Keratinocyte (primary cell): ENCODE measurements at regions not wholly inside any gene's neighbourhood (a gene's known extent, or its start where the extent isn't known, plus 50 kb on each side); places are given as distances from the start of the nearest gene placed in this dataset.

Experiments
- DNase-seq: peaks from one replicate; pipeline ENCODE4 v3.0.0-alpha.2; 2011; ENCODE audit warnings: low read depth, missing footprints, low spot score
- FAIRE-seq: peaks from 2 replicates; lab custom pipeline; 2011; peaks lifted over from hg19 to GRCh38; lab: Jason Lieb, UNC
- H2AFZ ChIP-seq: 2 replicates; pipeline ENCODE4 v1.6.0; 2012; ENCODE audit warnings: low read length, control low read depth, inconsistent platforms; ENCODE audit not compliant: control insufficient read depth
- H3K27ac ChIP-seq: 2 replicates; pipeline ENCODE4 v1.5.1; 2011; ENCODE audit warnings: low read length; ENCODE audit not compliant: control insufficient read depth, insufficient read depth
- H3K27me3 ChIP-seq: 3 replicates; pipeline ENCODE4 v1.6.0; 2011; ENCODE audit warnings: low read length; ENCODE audit not compliant: control insufficient read depth, insufficient read depth; ENCODE audit errors: extremely low read depth
- H3K36me3 ChIP-seq, 2 experiments: 2 replicates in 1 of 2; 3 replicates in 1 of 2; pipeline ENCODE4 v1.5.1; 2011; ENCODE audit warnings: low read length in 2 of 2, mild to moderate bottlenecking in 1 of 2; ENCODE audit not compliant: control insufficient read depth in 2 of 2, insufficient read depth in 2 of 2; ENCODE audit errors: extremely low read depth in 1 of 2
- H3K4me1 ChIP-seq: 3 replicates; pipeline ENCODE4 v1.5.1; 2011; ENCODE audit warnings: low read length; ENCODE audit not compliant: control insufficient read depth, insufficient read depth; ENCODE audit errors: extremely low read depth
- H3K4me2 ChIP-seq: 3 replicates; pipeline ENCODE4 v1.6.0; 2011; ENCODE audit warnings: low read depth, low read length; ENCODE audit not compliant: control insufficient read depth, insufficient read depth; ENCODE audit errors: extremely low read depth
- H3K4me3 ChIP-seq, 3 experiments: fragments of 200-600 bp in 1 of 3; sonication (generic) in 1 of 3; 2 replicates in 2 of 3; 3 replicates in 1 of 3; pipeline ENCODE4 v1.5.1; 2011 to 2016; ENCODE audit warnings: low read length in 3 of 3, mild to moderate bottlenecking in 3 of 3, control low read depth in 2 of 3, inconsistent platforms in 1 of 3, low read depth in 1 of 3, mixed read lengths in 1 of 3, mixed run types in 1 of 3, moderate library complexity in 1 of 3; ENCODE audit not compliant: control insufficient read depth in 2 of 3, insufficient read depth in 2 of 3; ENCODE audit errors: extremely low read depth in 1 of 3
- H3K79me2 ChIP-seq: 2 replicates; pipeline ENCODE4 v1.6.0; 2012; ENCODE audit warnings: low read length; ENCODE audit not compliant: control insufficient read depth, insufficient read depth
- H3K9ac ChIP-seq: 3 replicates; pipeline ENCODE4 v1.6.0; 2011; ENCODE audit warnings: low read length; ENCODE audit not compliant: control insufficient read depth, insufficient read depth; ENCODE audit errors: extremely low read depth
- H3K9me1 ChIP-seq: 3 replicates; pipeline ENCODE4 v1.6.0; 2011; ENCODE audit warnings: low read length; ENCODE audit not compliant: control insufficient read depth, insufficient read depth; ENCODE audit errors: extremely low read depth
- H3K9me3 ChIP-seq: 2 replicates; pipeline ENCODE4 v1.5.1; 2012; ENCODE audit warnings: low read depth, low read length; ENCODE audit not compliant: control insufficient read depth
- H4K20me1 ChIP-seq: 3 replicates; pipeline ENCODE4 v1.6.0; 2011; ENCODE audit warnings: low read length; ENCODE audit not compliant: control insufficient read depth, insufficient read depth; ENCODE audit errors: extremely low read depth
- EZH2 ChIP-seq: IDR thresholded peaks from one replicate; pipeline ENCODE4 v1.6.1; 2012; ENCODE audit warnings: inconsistent platforms, mild to moderate bottlenecking, low read length, moderate library complexity
- dilution Hi-C: fragments of 300-500 bp; cut with MboI; formaldehyde crosslinking; loops from one replicate; pipeline ENCODE4 v1.7.0; 2020; ENCODE audit warnings: low sequenced_read_pairs; ENCODE audit not compliant: extremely low pct_ligation_motif_present
- TF ChIP-seq, protein P1 (sequence below), 3 experiments: IDR thresholded peaks in 1 of 3; conservative IDR thresholded peaks in 1 of 3; optimal IDR thresholded peaks in 1 of 3; 2 replicates in 2 of 3; 3 replicates in 1 of 3; pipeline versions ENCODE3 to v1.5.1; 2011; ENCODE audit warnings: low read length in 3 of 3, mild to moderate bottlenecking in 3 of 3, moderate library complexity in 2 of 3, control low read depth in 1 of 3, inconsistent platforms in 1 of 3; ENCODE audit not compliant: insufficient read depth in 2 of 3; ENCODE audit errors: extremely low read depth in 1 of 3

GRCh38 chr6:95143408-95144180, 433.7 kb upstream of the MANEA start:
- Histone ChIP-seq H3K4me3 (no peak overlapping the region), H3K27me3 (no peaks in the 10 kb centered on the region), H2AFZ (no peak overlapping the region), H3K9ac (no peak overlapping the region), H3K9me3 (no peaks in the 10 kb centered on the region), H3K4me2 (no peak overlapping the region), H3K4me1 (no peaks in the 10 kb centered on the region), H3K36me3 (no peaks in the 10 kb centered on the region), H3K79me2 (no peaks in the 10 kb centered on the region), H3K27ac (no peak overlapping the region), H3K9me1 (no peaks in the 10 kb centered on the region), H4K20me1 (no peaks in the 10 kb centered on the region)
- no peak for DNase-seq
- dilution Hi-C loops, result no loop called here
- no peak for FAIRE-seq
- TF ChIP-seq, protein P1, sequence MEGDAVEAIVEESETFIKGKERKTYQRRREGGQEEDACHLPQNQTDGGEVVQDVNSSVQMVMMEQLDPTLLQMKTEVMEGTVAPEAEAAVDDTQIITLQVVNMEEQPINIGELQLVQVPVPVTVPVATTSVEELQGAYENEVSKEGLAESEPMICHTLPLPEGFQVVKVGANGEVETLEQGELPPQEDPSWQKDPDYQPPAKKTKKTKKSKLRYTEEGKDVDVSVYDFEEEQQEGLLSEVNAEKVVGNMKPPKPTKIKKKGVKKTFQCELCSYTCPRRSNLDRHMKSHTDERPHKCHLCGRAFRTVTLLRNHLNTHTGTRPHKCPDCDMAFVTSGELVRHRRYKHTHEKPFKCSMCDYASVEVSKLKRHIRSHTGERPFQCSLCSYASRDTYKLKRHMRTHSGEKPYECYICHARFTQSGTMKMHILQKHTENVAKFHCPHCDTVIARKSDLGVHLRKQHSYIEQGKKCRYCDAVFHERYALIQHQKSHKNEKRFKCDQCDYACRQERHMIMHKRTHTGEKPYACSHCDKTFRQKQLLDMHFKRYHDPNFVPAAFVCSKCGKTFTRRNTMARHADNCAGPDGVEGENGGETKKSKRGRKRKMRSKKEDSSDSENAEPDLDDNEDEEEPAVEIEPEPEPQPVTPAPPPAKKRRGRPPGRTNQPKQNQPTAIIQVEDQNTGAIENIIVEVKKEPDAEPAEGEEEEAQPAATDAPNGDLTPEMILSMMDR (optimal IDR thresholded peaks at IDR 0.05 in 1 of 3, IDR thresholded peaks at IDR 0.05 in 1 of 3, conservative IDR thresholded peaks at IDR 0.05 in 1 of 3; ENCODE audit: extremely low read depth in 1 of 3, insufficient read depth in 2 of 3, low read length in 3 of 3), result no peak
- TF ChIP-seq EZH2, result no peak

DNA sequence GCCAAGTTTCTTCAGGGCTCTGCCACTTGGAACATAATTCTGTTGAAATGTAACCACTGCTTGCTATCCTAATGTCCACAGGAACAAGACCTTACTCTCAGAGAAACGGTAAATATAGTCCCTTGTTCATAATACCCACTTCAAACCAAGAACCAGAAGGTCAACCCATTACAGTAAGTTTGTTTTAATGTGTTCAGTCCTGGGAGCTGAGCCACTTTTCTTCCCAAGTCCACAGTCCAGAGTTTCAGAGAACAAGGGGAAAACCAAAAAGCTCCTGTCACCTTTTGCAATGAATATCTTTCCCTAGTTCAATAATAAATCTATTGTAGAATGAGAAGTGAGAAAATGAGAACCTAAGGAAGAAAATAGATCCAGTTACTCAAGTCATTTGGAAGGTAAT, 431.9 kb upstream of the MANEA start:
- FAIRE-seq (no peak), DNase-seq (no peak)
- no peak overlapping the region for H3K27ac ChIP-seq
- H3K9me3 ChIP-seq, result no peaks in the 10 kb centered on the region
- H3K27me3 ChIP-seq, result no peaks in the 10 kb centered on the region
- TF ChIP-seq, protein P1 (optimal IDR thresholded peaks at IDR 0.05 in 1 of 3, IDR thresholded peaks at IDR 0.05 in 1 of 3, conservative IDR thresholded peaks at IDR 0.05 in 1 of 3; ENCODE audit: extremely low read depth in 1 of 3, insufficient read depth in 2 of 3, low read length in 3 of 3), result no peak
- no peak for TF ChIP-seq EZH2
- no peak overlapping the region for H2AFZ ChIP-seq
- H4K20me1 ChIP-seq, result no peaks in the 10 kb centered on the region
- H3K4me3 ChIP-seq, result no peak overlapping the region
- H3K36me3 ChIP-seq, result no peaks in the 10 kb centered on the region
- H3K4me2 ChIP-seq, result no peak overlapping the region
- H3K4me1 ChIP-seq, result no peaks in the 10 kb centered on the region
- no peaks in the 10 kb centered on the region for H3K9me1 ChIP-seq
- H3K79me2 ChIP-seq, result no peaks in the 10 kb centered on the region
- H3K9ac ChIP-seq, result no peak overlapping the region
- dilution Hi-C loops, result no loop called here
